ENCODE measurements at regions not wholly inside any gene's neighbourhood (a gene's known extent, or its start where the extent isn't known, plus 50 kb on each side); places are given as distances from the start of the nearest gene placed in this dataset.
"Not testable (repeated sequence)": the region's sequence is repeated elsewhere in the genome, so short reads cannot be mapped to it uniquely, and the experiment has no call there.

DNA sequence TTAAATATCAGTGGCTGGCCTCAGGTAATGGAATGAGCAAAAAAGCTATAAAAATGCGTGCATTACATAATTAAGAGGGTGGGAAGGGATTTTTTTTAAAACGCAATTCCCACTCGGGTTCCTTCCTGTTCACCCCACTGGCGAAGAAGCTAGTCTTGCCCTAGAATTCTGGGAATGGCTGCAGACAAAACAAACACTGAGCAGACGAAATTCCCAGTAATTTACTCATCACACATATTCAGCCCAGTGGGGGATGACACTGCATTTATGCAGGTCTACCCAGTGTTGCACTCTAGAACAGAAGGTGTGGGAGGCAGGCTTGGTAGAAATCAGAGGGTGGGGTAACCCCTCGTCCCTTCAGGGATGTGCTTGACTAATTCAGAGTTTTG lies 2695.0 kb upstream of the DEFB115 start:
- no peak for DNase-seq (ENCODE audit: low read depth in 2 of 2)

DNA sequence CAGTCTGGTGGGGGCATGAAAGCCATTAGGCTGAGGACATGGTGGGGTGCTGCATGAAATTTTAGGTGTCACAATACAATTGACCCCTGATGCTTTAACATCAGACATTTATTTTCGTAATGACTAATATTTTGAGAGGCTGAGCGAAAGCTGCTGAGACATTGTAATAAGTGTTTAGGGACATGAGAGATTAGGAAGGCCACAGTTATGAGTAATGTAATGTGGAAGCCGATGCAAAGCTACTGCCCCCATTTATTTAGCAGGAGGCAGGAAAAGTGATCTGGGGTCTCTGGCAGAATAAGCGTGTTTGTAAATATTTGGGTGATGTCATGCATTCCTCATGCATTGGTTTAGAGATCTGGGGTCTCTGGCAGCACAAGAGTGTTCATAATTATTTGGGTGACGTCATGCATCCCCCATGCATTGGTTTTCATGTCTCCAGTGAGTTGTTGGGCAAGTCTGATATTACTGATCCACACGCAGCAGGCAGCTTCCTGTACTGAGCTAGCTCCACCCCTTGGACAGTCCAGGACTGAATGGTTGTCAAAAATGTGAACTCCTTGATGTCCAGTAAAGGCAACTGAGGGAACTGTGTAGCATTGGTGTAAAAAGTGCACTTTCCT lies 2694.5 kb upstream of the DEFB115 start:
- DNase-seq (ENCODE audit: low read depth in 2 of 2) = not testable (repeated sequence)

DNA sequence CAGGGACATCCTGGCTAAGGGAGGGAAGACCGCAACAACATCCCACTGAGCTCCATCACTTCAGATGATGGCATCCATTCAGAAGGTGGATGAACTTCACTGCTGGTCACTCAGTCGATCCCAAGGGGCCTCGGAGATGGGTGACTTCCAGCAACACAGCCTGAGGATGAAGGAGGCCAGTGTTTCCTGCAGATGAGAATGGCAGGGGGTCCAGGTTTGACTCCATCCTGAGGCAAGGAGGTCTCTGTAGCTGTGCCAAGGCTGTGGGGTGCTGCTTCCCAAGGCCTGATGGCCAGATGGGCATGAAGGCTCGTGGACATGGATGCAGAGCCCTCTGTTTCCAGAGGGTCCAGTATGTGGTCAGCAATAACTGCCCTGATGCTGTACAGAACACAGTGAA lies 2693.4 kb upstream of the DEFB115 start:
- not testable (repeated sequence) for DNase-seq (ENCODE audit: low read depth in 2 of 2)

DNA sequence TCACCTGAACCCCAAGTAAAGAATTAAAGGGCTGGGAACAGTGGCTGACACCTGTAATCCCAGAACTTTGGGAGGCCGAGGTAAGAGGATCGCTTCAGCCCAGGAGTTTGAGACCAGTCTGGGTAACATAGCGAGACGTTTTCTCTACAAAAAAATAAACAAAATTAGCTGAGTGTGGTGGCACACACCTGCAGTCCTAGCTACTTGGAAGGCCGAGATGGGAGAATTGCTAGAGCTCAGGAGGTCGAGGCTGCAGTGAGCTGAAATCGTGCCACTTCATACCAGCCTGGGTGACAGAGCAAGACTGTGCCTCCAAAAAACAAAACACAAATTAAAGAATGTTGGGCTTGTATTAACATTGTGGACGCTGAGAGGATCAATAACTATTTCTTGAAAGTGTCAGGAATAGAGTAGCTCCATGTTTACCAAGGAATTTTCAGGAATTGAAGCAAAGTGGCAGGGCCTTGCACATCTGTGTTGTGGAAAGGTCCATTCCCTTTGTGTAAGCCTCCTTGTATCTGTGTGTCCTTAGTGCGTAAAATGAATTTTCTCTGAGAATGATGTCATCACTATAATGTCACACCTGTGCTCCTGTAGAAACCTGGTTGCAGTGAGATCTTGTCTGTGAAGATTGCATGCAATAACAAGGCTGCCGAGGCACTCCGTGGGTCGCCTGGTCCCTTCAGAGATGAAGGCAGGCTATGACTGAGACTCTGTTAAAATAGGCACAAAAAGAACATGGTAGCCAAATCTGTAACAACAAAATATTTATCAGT lies 2692.6 kb upstream of the DEFB115 start:
- not testable (repeated sequence) for DNase-seq (ENCODE audit: low read depth in 2 of 2)

DNA sequence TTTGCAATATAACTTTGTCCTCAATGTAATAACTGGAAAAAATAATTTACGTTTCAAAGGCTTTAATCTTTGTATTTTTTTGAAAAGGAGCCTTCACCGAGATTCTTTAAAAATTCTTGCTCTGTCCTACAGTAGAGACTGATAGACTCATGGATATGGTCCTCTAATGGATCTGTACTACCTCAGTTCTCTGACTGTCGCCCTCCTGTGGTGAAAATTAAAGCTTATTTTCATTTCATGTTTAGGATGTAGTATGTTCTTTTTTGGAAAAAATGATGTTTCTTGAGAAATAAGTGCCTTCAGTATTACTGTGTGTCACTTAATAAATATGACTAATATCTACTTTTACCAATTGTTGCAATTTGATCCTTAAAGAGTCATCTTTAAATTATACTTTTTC lies 2681.5 kb upstream of the DEFB115 start:
- not testable (repeated sequence) for DNase-seq (ENCODE audit: low read depth in 2 of 2)

DNA sequence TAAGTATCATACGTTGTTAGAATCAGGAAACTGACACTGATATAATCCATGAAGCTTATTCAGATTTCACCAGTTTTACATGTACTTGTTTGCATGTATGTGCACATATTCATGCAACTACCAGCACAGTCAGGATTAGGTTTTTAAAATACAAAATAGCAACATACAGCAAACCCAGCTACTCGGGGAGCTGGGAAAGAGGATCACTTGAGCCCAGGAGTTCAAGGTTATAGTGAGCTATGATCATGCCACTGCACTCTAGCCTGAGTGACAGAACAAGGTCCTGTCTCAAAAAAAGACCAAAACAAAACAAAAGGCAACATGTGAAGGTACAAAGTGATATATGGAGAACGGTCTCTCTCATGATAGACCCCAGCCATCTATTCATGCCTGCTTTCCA lies 2665.8 kb upstream of the DEFB115 start:
- DNase-seq (ENCODE audit: low read depth in 2 of 2) = not testable (repeated sequence)

DNA sequence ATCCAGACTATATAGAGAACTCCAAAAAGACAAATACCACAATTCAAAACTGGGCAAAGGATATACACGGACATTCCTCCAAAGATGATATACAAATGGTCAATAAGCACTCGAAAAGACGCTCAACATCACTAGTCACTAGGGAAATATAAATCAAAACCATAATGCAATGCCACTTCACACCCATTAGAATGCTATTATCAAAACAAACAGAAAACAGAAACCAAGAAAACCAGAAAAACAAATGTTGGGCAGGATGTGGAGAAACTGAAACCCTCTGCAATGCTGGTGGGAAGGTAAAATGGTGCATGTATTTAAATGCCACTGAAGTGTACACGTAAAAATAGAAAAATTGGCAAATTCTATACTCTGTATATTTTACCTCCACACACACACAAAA lies 2664.1 kb upstream of the DEFB115 start:
- not testable (repeated sequence) for DNase-seq (ENCODE audit: low read depth in 2 of 2)

DNA sequence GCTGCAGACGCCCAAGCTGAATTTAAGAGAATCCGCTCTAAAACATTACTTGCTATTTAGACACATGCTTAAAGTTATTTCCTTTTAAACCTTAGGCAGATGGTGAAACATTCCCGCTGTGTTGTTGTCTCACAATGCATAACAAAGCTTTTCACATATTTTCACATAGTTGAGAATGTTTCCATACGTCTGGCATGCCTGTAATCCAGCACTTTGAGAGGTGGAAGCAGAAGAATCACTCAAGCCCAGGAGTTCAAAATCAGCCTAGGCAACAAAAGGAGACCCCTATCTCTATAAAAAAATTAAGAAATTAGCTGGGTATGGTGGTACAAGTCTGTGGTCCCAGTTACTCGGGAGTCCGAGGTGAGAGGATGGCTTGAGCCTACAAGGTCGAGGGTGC lies 2663.0 kb upstream of the DEFB115 start:
- DNase-seq (ENCODE audit: low read depth in 2 of 2) = not testable (repeated sequence)

DNA sequence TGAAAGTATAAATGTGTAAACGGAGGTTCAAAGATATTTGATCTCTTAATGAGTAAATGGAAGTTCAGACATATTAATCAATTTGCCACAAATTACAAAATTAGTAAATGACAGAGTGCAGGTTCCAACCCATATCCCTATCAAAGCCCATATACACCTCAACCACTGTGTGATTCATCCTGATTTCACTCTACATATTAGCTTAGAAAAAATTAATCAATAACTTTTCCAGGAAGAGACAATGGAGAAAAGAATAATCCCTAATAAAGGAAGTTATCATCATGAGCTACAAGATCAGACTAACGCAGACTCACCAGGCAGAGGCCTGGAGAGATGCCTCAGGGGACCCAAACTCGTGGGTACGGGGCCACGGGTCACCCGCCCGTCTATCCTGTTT lies 2655.5 kb upstream of the DEFB115 start:
- not testable (repeated sequence) for DNase-seq (ENCODE audit: low read depth in 2 of 2)

DNA sequence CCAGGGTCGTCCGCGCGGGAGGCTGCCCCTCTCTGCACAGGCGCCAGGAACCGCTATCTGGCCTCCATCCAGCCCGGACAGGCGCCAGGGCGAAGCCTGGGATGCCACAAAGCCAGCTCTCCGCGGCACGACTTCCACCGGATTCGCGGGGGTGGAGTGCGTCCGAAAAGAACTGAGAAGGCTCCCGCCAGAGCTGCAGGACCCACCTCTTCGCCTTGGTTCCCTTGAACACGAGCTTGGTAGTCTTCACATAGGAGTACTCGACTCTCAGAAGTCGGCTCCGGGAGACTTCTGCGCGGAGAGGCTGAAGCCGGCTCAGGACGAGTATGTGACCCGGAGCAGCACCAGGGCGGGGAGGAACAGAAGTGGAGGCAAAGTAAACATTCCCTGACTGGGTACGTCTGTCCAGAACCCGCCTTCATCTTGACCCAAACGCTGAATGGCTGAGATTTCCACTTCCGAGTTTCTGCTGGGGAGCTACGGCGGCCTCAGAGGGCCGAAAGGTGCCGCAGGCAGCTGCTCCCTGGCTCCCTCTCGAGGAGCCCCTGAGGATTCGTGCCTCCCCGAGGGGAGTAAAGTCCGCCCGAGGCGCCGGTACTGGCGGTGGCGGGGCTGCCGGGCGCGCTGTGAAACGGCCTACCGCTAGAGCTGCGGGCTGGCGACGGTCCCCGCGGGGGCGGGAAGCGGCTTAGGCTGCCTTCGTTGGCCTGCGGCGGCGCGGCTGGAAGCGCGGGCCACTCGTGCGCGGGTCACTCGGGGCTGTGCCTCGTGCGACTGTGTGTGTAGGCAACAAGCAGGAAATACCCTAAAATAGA lies 2654.9 kb upstream of the DEFB115 start:
- peak; percentile 66 to 67 for DNase-seq (ENCODE audit: low read depth in 2 of 2)

DNA sequence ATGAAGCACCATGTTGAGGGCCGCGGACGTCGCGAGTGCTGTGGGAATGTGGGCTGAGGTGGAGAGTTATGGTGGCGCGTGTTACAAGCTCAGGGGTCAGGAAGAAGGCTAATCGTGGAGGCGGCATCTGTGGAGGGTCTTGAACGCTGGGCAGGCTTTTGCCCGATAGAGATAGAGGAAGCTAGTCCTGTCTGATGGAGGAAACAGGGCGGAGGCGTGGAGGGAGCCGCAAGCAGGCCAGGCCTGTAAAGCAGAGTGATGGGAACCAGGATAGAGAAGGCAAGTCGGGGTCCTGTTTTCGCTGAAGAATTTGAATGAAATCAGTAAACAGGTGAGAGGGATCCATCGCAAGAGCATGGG lies 2654.3 kb upstream of the DEFB115 start:
- DNase-seq (ENCODE audit: low read depth in 2 of 2) = not testable (repeated sequence)

DNA sequence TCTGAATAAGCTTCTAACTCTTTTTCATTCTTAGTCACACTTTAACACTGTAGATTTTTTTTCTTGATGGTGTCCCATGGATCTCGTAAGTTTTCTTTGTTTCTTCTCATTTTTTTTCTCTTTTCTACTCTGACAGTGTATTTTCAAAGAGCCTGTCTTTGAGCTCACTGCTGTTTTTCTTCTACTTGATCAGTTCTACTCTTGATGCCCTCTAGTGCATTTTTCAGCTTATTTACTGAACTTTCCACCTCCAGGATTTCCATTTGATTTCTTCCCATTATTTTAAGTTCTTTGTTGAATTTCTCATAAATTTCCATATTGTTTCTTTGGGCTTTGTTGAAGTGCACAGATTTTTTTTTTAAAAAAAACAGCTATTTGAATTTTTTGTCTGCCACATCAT lies 2641.1 kb upstream of the DEFB115 start:
- DNase-seq (ENCODE audit: low read depth in 2 of 2) = no peak

DNA sequence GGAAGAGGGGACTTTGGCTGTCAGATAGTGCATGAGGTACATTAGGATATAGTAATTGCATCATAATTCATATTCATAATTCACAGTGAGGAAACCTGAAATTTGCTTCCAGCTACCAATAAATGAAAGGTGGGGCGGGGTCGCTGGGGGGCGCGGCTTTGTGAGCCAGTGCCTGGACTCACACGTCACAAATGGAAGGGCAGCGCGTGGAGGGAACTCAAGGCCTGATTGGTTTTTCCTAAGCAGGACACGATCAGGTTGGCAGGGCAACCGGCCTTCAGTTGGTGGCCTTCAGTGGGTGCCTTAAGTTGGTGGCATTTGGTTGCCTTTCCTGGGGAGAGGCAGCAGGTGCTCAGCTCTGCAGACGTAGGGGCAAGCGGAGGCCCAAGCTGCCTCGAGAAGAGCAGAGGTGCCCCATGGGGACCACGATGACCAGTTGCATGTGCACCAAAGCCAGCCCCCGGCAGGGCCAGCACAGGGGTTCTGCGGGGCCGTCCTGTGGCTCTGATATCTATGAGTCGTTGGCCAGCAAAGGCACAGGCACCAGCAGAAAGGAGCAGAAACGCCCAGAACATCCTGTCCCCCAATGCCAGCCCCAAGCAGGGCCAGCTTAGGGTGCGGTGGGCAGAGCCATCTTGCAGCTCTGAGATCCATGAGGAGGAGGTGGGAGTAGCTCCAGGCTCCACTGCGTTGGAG lies 2637.4 kb upstream of the DEFB115 start:
- DNase-seq (ENCODE audit: low read depth in 2 of 2) = not testable (repeated sequence)

DNA sequence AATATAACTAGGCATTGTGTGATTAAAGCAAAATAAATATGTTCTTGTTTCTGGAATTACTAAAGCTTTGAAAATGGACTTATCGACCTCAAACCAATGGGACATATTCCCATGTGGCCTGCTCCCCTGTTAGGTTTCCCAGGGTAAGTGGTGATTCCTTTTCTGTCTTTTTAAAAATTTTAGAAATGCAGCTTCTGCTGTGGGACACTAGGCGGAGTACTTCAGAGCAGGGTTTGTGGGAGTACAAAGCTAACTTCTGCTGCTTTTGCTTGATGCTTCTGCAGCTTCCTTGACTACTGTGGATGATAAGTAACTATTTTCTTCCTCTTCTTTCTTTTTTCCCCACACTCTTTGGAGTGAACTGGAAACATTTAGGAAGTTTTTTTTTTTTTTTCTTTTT lies 2632.4 kb upstream of the DEFB115 start:
- DNase-seq (ENCODE audit: low read depth in 2 of 2) = not testable (repeated sequence)

DNA sequence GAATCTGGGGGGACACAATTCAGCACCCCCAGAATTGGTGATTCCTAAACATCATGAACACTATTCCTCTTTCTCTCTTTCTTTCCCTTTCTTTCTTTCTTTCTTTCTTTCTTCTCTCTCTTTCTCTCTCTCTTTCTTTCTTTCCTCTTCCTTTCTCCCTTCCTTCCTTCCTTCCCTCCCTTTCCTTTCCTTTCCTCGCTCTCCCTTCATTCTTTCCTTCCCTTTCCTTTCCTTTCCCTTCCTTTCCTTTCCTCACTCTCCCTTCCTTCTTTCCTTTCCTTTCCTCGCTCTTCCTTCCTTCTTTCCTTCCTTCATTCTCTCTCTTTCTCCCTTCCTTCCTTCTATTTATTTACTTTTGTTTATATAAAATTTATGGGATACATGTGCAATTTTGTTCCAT lies 2616.6 kb upstream of the DEFB115 start:
- not testable (repeated sequence) for DNase-seq (ENCODE audit: low read depth in 2 of 2)

All from stimulated activated CD4-positive, alpha-beta T cell treated with anti-CD3 and anti-CD28 coated beads, Interleukin-12 subunit alpha, Interleukin-12 subunit beta, amount 100 ng/mL, for 24 hours (primary cell).